ENCODE measurements at regions not wholly inside any gene's neighbourhood (a gene's known extent, or its start where the extent isn't known, plus 50 kb on each side); places are given as distances from the start of the nearest gene placed in this dataset.

DNA sequence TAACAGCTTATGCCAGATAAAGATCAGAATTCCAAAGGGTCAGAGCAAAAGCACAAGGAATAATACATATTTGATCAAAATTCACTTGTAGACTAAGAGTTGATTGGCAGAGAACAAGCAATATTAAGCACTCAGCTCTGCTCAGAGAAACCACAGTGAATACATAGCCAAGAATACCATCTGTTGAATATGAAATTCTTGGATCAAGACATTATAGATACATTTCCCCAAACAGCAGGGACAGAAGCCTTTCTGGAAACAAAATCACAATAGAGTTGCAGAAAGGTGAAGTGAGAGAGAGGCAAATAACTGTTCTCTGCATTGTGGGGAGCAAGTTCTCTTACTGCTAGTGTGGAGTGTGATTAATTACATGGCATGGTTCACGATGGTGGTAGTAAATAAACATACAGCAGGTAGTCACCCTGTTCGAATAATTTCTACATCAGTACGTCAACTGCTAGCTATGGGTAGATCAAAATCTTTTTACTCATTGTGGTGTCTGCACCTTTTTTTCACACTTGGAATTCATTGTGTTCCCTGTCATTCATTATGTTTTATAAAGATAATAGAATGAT lies 366.7 kb downstream of the PCDH7 start:
- TF ChIP-seq, protein P1, sequence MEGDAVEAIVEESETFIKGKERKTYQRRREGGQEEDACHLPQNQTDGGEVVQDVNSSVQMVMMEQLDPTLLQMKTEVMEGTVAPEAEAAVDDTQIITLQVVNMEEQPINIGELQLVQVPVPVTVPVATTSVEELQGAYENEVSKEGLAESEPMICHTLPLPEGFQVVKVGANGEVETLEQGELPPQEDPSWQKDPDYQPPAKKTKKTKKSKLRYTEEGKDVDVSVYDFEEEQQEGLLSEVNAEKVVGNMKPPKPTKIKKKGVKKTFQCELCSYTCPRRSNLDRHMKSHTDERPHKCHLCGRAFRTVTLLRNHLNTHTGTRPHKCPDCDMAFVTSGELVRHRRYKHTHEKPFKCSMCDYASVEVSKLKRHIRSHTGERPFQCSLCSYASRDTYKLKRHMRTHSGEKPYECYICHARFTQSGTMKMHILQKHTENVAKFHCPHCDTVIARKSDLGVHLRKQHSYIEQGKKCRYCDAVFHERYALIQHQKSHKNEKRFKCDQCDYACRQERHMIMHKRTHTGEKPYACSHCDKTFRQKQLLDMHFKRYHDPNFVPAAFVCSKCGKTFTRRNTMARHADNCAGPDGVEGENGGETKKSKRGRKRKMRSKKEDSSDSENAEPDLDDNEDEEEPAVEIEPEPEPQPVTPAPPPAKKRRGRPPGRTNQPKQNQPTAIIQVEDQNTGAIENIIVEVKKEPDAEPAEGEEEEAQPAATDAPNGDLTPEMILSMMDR (IDR thresholded peaks at IDR 0.05), result no peak
- TF ChIP-seq EZH2phosphoT487 (IDR thresholded peaks at IDR 0.05) (no peak), EZH2 (IDR thresholded peaks at IDR 0.05) (no peak)
- H3K27me3 ChIP-seq, result no peaks in the 10 kb centered on the region
- Mint-ChIP-seq H3K27ac (no peak overlapping the region), H3K27me3 (ENCODE audit: insufficient read depth, low read depth) (no peaks in the 10 kb centered on the region), H3K9me3 (peaks cover 2% of the 10 kb centered on the region), H3K36me3 (no peaks in the 10 kb centered on the region), H3K4me1 (peaks cover 13% of the 10 kb centered on the region), H3K4me3 (no peak overlapping the region)
- H3K4me2 ChIP-seq, result no peak overlapping the region
- H3K79me2 ChIP-seq (ENCODE audit: low read depth), result no peaks in the 10 kb centered on the region
- no peak for DNase-seq (ENCODE audit: low spot score)
- no peaks in the 10 kb centered on the region for H3F3A ChIP-seq (ENCODE audit: low read depth)
- H3K27ac ChIP-seq, result no peak overlapping the region
- H4K20me1 ChIP-seq (ENCODE audit: low read depth), result no peaks in the 10 kb centered on the region
- no peak overlapping the region for H3K4me3 ChIP-seq
- no peak overlapping the region for H2AFZ ChIP-seq (replicated peaks)
- no peaks in the 10 kb centered on the region for H3K36me3 ChIP-seq
- H3K4me1 ChIP-seq, result no peaks in the 10 kb centered on the region
- H3K9ac ChIP-seq, result no peak overlapping the region
- no peaks in the 10 kb centered on the region for H3K9me3 ChIP-seq (ENCODE audit: low read depth)

DNA sequence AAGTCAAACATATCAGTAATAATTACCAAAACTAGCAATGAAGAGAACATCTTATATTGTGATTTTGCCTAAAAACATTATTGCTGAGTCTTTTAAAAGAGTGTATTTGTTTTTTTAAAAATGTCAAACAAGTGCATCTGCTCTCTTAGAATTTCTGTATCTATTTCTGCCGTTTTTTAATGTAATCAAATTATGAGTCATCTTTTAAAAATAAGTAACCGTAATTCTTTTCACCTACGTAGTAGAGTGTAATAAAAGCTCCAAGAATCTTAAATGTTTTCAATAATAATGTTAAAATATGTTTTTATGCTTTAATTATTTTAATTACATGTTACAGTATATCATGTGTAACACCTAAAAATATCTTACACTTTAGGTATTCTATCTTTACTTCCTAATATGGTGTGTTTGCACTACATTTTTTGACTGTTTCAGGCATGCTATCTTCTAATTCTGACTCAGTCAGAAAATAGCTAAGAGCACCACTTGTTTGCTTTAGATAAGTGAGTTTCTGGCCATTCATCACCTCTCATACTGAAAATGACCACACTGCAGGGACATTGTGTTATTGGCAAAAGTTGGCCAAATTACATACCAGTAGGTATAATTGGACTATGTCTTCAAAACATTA lies 368.5 kb downstream of the PCDH7 start:
- no peak overlapping the region for H2AFZ ChIP-seq (replicated peaks)
- no peaks in the 10 kb centered on the region for H3F3A ChIP-seq (ENCODE audit: low read depth)
- no peaks in the 10 kb centered on the region for H4K20me1 ChIP-seq (ENCODE audit: low read depth)
- Mint-ChIP-seq H3K4me1 (peaks cover 13% of the 10 kb centered on the region), H3K4me3 (no peak overlapping the region), H3K27ac (no peak overlapping the region), H3K9me3 (peaks cover 2% of the 10 kb centered on the region), H3K27me3 (ENCODE audit: insufficient read depth, low read depth) (no peaks in the 10 kb centered on the region), H3K36me3 (no peaks in the 10 kb centered on the region)
- DNase-seq (ENCODE audit: low spot score), result no peak
- no peak overlapping the region for H3K9ac ChIP-seq
- H3K9me3 ChIP-seq (ENCODE audit: low read depth), result no peaks in the 10 kb centered on the region
- no peak overlapping the region for H3K4me3 ChIP-seq
- TF ChIP-seq EZH2phosphoT487 (IDR thresholded peaks at IDR 0.05) (no peak), EZH2 (IDR thresholded peaks at IDR 0.05) (no peak)
- TF ChIP-seq, protein P1 (IDR thresholded peaks at IDR 0.05), result no peak
- H3K27me3 ChIP-seq, result no peaks in the 10 kb centered on the region
- H3K4me2 ChIP-seq, result no peak overlapping the region
- H3K27ac ChIP-seq, result no peak overlapping the region
- no peaks in the 10 kb centered on the region for H3K36me3 ChIP-seq
- H3K4me1 ChIP-seq, result no peaks in the 10 kb centered on the region
- H3K79me2 ChIP-seq (ENCODE audit: low read depth), result no peaks in the 10 kb centered on the region

DNA sequence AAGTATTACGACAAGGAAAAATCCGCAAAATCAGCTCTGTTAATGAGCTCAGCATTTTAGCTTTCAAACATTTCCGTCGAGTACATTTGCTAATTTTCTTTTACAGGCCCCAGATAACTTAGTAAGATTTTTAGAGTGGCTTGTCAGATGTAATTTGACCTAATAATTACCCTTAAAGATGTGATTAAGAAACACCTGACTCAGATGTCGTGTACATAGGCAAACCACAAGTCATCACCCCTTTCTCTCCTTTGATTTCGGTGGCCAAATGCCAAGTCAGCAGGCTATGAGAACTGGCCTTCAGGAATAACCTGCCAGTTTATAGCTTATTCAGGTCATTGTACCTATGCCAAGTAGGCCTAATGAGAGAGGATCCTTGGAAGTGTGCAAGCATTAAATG lies 369.6 kb downstream of the PCDH7 start:
- no peak overlapping the region for H3K9ac ChIP-seq
- no peak for DNase-seq (ENCODE audit: low spot score)

More for the DNA sequence above, 369.6 kb downstream of the PCDH7 start:
- peaks cover 9% of the 10 kb centered on the region for H3K4me1 Mint-ChIP-seq
- no peak overlapping the region for H3K4me3 Mint-ChIP-seq
- no peaks in the 10 kb centered on the region for H3K27me3 ChIP-seq
- H2AFZ ChIP-seq (replicated peaks), result no peak overlapping the region
- H3K27ac ChIP-seq, result no peak overlapping the region
- no peak overlapping the region for H3K27ac Mint-ChIP-seq
- H3K4me3 ChIP-seq, result no peak overlapping the region
- H3K36me3 ChIP-seq, result no peaks in the 10 kb centered on the region
- H4K20me1 ChIP-seq (ENCODE audit: low read depth), result no peaks in the 10 kb centered on the region
- no peak for TF ChIP-seq EZH2 (IDR thresholded peaks at IDR 0.05)
- TF ChIP-seq, protein P1 (IDR thresholded peaks at IDR 0.05), result no peak
- no peak for TF ChIP-seq EZH2phosphoT487 (IDR thresholded peaks at IDR 0.05)
- H3K27me3 Mint-ChIP-seq (ENCODE audit: insufficient read depth, low read depth), result no peaks in the 10 kb centered on the region
- no peak overlapping the region for H3K4me2 ChIP-seq
- no peaks in the 10 kb centered on the region for H3K4me1 ChIP-seq
- no peaks in the 10 kb centered on the region for H3K79me2 ChIP-seq (ENCODE audit: low read depth)
- no peaks in the 10 kb centered on the region for H3K9me3 ChIP-seq (ENCODE audit: low read depth)
- H3K36me3 Mint-ChIP-seq, result no peaks in the 10 kb centered on the region
- H3F3A ChIP-seq (ENCODE audit: low read depth), result no peaks in the 10 kb centered on the region
- H3K9me3 Mint-ChIP-seq, result no peaks in the 10 kb centered on the region

Data from neural progenitor cell (in vitro differentiated cells).